Bronchial epithelial cell (primary cell): ENCODE measurements at regions not wholly inside any gene's neighbourhood (a gene's known extent, or its start where the extent isn't known, plus 50 kb on each side); places are given as distances from the start of the nearest gene placed in this dataset.

Source experiments
- DNase-seq: peaks from one replicate; pipeline ENCODE4 v3.0.0-alpha.2; 2010; ENCODE audit warnings: low read depth
- FAIRE-seq: peaks from 2 replicates; lab custom pipeline; 2011; peaks lifted over from hg19 to GRCh38; lab: Jason Lieb, UNC
- H3K27me3 ChIP-seq: 2 replicates; pipeline ENCODE4 v1.5.1; 2011; ENCODE audit warnings: low read length; ENCODE audit not compliant: control insufficient read depth, insufficient read depth
- H3K36me3 ChIP-seq: 2 replicates; pipeline ENCODE4 v1.5.1; 2011; ENCODE audit warnings: low read length; ENCODE audit not compliant: control insufficient read depth, insufficient read depth
- H3K4me3 ChIP-seq: 2 replicates; pipeline ENCODE4 v1.5.1; 2011; ENCODE audit warnings: mild to moderate bottlenecking, low read depth, low read length, control low read depth
- CTCF ChIP-seq: IDR thresholded peaks from 2 replicates; pipeline ENCODE4 v1.5.1; 2011; ENCODE audit warnings: mild to moderate bottlenecking, moderate library complexity, low read length, control low read depth, inconsistent platforms; ENCODE audit not compliant: insufficient read depth, severe bottlenecking

- Histone ChIP-seq H3K36me3 (no peaks in the 10 kb centered on the region), H3K27me3 (peaks cover 3% of the 10 kb centered on the region), H3K4me3 (no peak overlapping the region)
- FAIRE-seq (no peak), DNase-seq (no peak)
- TF ChIP-seq CTCF, result no peak
Observed at GRCh38 chr6:85125526-85125925, 324.4 kb upstream of the NT5E start.

GRCh38 chr6:85124472-85125354 lies 325.2 kb upstream of the NT5E start:
- Histone ChIP-seq H3K4me3 (no peak overlapping the region), H3K27me3 (peaks cover 3% of the 10 kb centered on the region), H3K36me3 (no peaks in the 10 kb centered on the region)
- DNase-seq (peak; percentile 23), FAIRE-seq (no peak)
- TF ChIP-seq CTCF, result no peak

- no peaks in the 10 kb centered on the region for H3K36me3 ChIP-seq
- no peak for TF ChIP-seq CTCF
- DNase-seq (no peak), FAIRE-seq (no peak)
- peaks cover 3% of the 10 kb centered on the region for H3K27me3 ChIP-seq
- H3K4me3 ChIP-seq, result no peak overlapping the region
Observed at GRCh38 chr6:85121158-85121557, 328.7 kb upstream of the NT5E start.

GRCh38 chr6:85118652-85119235 lies 331.1 kb upstream of the NT5E start:
- FAIRE-seq, result no peak
- TF ChIP-seq CTCF, result no peak
- Histone ChIP-seq H3K4me3 (no peak overlapping the region), H3K36me3 (no peaks in the 10 kb centered on the region), H3K27me3 (peaks cover 3% of the 10 kb centered on the region)
- no peak for DNase-seq

- FAIRE-seq, result no peak
- TF ChIP-seq CTCF, result no peak
- no peaks in the 10 kb centered on the region for H3K36me3 ChIP-seq
- H3K27me3 ChIP-seq, result peaks cover 3% of the 10 kb centered on the region
- DNase-seq, result no peak
- H3K4me3 ChIP-seq, result no peak overlapping the region
Observed at GRCh38 chr6:85118233-85118632, 331.6 kb upstream of the NT5E start.
